Kidney epithelial cell (primary cell): ENCODE measurements at regions not wholly inside any gene's neighbourhood (a gene's known extent, or its start where the extent isn't known, plus 50 kb on each side); places are given as distances from the start of the nearest gene placed in this dataset.
"Not testable (repeated sequence)": the region's sequence is repeated elsewhere in the genome, so short reads cannot be mapped to it uniquely, and the experiment has no call there.

Experiments used
- DNase-seq: peaks from one replicate; pipeline ENCODE4 v3.0.0-alpha.2; 2010; ENCODE audit warnings: low read depth
- H3K27me3 ChIP-seq: 2 replicates; pipeline ENCODE4 v1.6.0; 2011; ENCODE audit warnings: low read length; ENCODE audit not compliant: control insufficient read depth, insufficient read depth
- H3K36me3 ChIP-seq: 2 replicates; pipeline ENCODE4 v1.5.1; 2011; ENCODE audit warnings: low read length; ENCODE audit not compliant: control insufficient read depth, insufficient read depth
- H3K4me3 ChIP-seq: 2 replicates; pipeline ENCODE4 v1.5.1; 2011; ENCODE audit warnings: low read depth, mild to moderate bottlenecking, control low read depth, low read length
- TF ChIP-seq, protein P1 (sequence below): IDR thresholded peaks from 2 replicates; pipeline ENCODE4 v1.5.1; 2011; ENCODE audit warnings: mild to moderate bottlenecking, moderate library complexity, low read length, control low read depth, inconsistent platforms; ENCODE audit not compliant: insufficient read depth, poor library complexity, severe bottlenecking

DNA sequence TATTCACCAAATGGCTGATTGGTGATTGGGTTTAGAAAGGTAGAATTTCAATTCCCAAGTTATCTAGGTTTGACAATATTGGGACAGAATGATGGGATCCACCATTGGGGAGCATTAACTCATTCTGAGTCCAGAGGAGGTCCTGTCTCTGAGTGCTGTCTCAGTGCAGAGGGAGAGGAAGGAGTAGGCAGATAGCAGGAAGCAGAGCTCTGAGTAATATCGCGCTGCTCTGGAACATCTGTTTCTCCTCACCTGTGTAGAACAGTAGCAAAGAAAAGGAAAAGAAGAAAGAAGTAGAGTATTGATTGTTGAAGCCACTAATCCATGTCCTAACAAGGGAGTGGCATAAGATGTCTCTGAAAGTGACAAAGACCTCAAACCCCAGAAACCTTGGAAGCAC, 1657.8 kb downstream of the MRPL39 start:
- DNase-seq, result no peak
- Histone ChIP-seq H3K36me3 (no peaks in the 10 kb centered on the region), H3K4me3 (no peak overlapping the region)

DNA sequence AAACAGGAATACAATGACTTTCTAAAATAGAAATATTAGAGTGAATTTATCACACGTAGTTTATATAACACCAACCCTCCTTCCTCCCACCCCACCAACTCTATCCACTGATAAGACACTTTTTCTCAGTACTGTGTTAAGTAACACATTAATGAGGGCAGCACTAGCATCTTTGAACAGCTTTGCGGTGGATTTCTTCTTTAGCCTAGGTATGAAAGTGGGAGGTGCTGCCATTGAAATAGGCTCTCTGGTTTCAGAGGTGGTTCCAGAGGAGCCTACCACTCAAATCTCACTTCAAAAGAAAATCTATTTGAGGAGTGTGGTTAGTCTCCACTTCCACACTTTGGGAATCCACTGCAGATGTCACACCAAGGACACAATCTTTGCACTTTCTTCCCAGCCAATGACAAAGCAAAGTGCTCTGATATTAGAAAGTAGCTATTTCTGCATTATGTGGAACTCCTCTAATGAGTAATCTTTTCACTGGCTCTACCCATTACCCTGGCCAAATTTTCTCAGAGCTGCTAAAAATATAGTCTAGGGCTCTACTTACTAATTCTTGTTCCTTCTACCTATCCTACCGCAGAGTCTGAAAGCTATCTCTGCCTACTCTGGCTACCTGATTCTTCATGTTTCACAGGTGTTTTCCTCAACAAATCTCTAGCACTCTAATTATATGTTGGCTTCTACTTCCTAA, 1667.8 kb downstream of the MRPL39 start:
- TF ChIP-seq, protein P1, sequence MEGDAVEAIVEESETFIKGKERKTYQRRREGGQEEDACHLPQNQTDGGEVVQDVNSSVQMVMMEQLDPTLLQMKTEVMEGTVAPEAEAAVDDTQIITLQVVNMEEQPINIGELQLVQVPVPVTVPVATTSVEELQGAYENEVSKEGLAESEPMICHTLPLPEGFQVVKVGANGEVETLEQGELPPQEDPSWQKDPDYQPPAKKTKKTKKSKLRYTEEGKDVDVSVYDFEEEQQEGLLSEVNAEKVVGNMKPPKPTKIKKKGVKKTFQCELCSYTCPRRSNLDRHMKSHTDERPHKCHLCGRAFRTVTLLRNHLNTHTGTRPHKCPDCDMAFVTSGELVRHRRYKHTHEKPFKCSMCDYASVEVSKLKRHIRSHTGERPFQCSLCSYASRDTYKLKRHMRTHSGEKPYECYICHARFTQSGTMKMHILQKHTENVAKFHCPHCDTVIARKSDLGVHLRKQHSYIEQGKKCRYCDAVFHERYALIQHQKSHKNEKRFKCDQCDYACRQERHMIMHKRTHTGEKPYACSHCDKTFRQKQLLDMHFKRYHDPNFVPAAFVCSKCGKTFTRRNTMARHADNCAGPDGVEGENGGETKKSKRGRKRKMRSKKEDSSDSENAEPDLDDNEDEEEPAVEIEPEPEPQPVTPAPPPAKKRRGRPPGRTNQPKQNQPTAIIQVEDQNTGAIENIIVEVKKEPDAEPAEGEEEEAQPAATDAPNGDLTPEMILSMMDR, result no peak
- Histone ChIP-seq H3K27me3 (no peaks in the 10 kb centered on the region), H3K36me3 (no peaks in the 10 kb centered on the region), H3K4me3 (no peak overlapping the region)
- DNase-seq, result no peak

More for the DNA sequence above, 1657.8 kb downstream of the MRPL39 start:
- TF ChIP-seq, protein P1, result no peak
- H3K27me3 ChIP-seq, result no peaks in the 10 kb centered on the region

DNA sequence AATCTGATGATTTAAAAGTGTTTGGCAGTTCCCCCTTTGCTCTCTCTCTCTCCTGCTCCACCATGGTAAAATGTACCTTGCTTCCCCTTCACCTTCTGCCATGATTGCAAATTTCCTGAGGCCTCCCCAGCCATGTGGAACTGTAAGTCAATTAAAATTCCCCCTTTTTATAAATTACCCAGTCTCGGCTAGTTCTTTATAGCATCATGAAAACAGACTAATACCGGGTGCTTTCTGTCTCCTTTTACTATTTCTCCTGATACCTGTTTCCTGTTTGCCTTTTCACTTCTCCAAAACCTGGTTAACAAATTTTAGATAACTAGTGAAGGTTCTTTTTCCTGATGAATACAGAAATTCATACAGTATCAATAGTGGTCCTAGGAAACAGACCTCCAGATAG, 1670.3 kb downstream of the MRPL39 start:
- TF ChIP-seq, protein P1, result no peak
- DNase-seq, result no peak

GRCh38 chr21:23936224-23936623, 1671.1 kb downstream of the MRPL39 start:
- Histone ChIP-seq H3K4me3 (no peak overlapping the region), H3K27me3 (no peaks in the 10 kb centered on the region), H3K36me3 (no peaks in the 10 kb centered on the region)
- DNase-seq, result no peak
- TF ChIP-seq, protein P1, result peak; percentile 34

More for the DNA sequence above, 1670.3 kb downstream of the MRPL39 start:
- H3K4me3 ChIP-seq, result no peak overlapping the region
- no peaks in the 10 kb centered on the region for H3K27me3 ChIP-seq
- H3K36me3 ChIP-seq, result no peaks in the 10 kb centered on the region

GRCh38 chr21:23930565-23930964, 1676.7 kb downstream of the MRPL39 start:
- H3K4me3 ChIP-seq, result no peak overlapping the region
- TF ChIP-seq, protein P1, result no peak
- no peak for DNase-seq
- H3K27me3 ChIP-seq, result no peaks in the 10 kb centered on the region
- no peaks in the 10 kb centered on the region for H3K36me3 ChIP-seq

GRCh38 chr21:23926430-23926829, 1680.9 kb downstream of the MRPL39 start:
- H3K27me3 ChIP-seq, DNase-seq, H3K4me3 ChIP-seq, H3K36me3 ChIP-seq: not testable (repeated sequence)
